H9 (cell line): ENCODE measurements at regions not wholly inside any gene's neighbourhood (a gene's known extent, or its start where the extent isn't known, plus 50 kb on each side); places are given as distances from the start of the nearest gene placed in this dataset.

Experiments used
- DNase-seq: peaks from one replicate; pipeline ENCODE4 v3.0.0-alpha.2; 2017
- H2AFZ ChIP-seq: one replicate; pipeline ENCODE4 v1.6.1; 2013; ENCODE audit warnings: mild to moderate bottlenecking, low read length, control low read depth, moderate library complexity
- H2AK5ac ChIP-seq: 2 replicates; pipeline ENCODE4 v1.6.1; 2013; ENCODE audit warnings: low read length, control low read depth, mixed read lengths; ENCODE audit not compliant: insufficient read length
- H2BK120ac ChIP-seq: one replicate; pipeline ENCODE4 v1.6.1; 2013; ENCODE audit warnings: low read depth, mild to moderate bottlenecking, low read length, control low read depth, inconsistent platforms; ENCODE audit not compliant: poor library complexity, severe bottlenecking
- H2BK12ac ChIP-seq: 2 replicates; pipeline ENCODE4 v1.6.1; 2013; ENCODE audit warnings: low read length, control low read depth, mixed read lengths, low read depth; ENCODE audit not compliant: insufficient read length
- H2BK15ac ChIP-seq: 2 replicates; pipeline ENCODE4 v1.6.1; 2013; ENCODE audit warnings: low read depth, low read length, control low read depth
- H2BK20ac ChIP-seq: one replicate; pipeline ENCODE4 v1.6.1; 2013; ENCODE audit warnings: low read depth, mild to moderate bottlenecking, low read length, control low read depth, inconsistent platforms; ENCODE audit not compliant: poor library complexity, severe bottlenecking
- H2BK5ac ChIP-seq: 2 replicates; pipeline ENCODE4 v1.6.1; 2013; ENCODE audit warnings: low read length, control low read depth, mixed read lengths; ENCODE audit not compliant: insufficient read length
- H3K14ac ChIP-seq: 2 replicates; pipeline ENCODE4 v1.6.1; 2013; ENCODE audit warnings: low read length, control low read depth; ENCODE audit not compliant: insufficient read depth
- H3K18ac ChIP-seq: 2 replicates; pipeline ENCODE4 v1.6.1; 2013; ENCODE audit warnings: low read depth, mild to moderate bottlenecking, mixed read lengths, low read length, control low read depth; ENCODE audit not compliant: insufficient read length
- H3K23ac ChIP-seq: 2 replicates; pipeline ENCODE4 v1.6.1; 2013; ENCODE audit warnings: low read length, control low read depth, mixed read lengths, low read depth; ENCODE audit not compliant: insufficient read length
- H3K23me2 ChIP-seq: 2 replicates; pipeline ENCODE4 v1.6.1; 2013; ENCODE audit warnings: low read depth, mild to moderate bottlenecking, mixed read lengths, low read length, control low read depth; ENCODE audit not compliant: insufficient read length, poor library complexity, severe bottlenecking
- H3K27ac ChIP-seq: 2 replicates; pipeline ENCODE4 v1.5.1; 2013; ENCODE audit warnings: low read length, control low read depth, mixed read lengths, low read depth; ENCODE audit not compliant: insufficient read length
- H3K27me3 ChIP-seq: 2 replicates; pipeline ENCODE4 v1.6.1; 2013; ENCODE audit warnings: low read length, control low read depth, inconsistent platforms; ENCODE audit not compliant: insufficient read depth
- H3K4ac ChIP-seq: 2 replicates; pipeline ENCODE4 v1.6.1; 2013; ENCODE audit warnings: low read depth, mild to moderate bottlenecking, control low read depth, inconsistent platforms, low read length, moderate library complexity
- H3K4me1 ChIP-seq: 2 replicates; pipeline ENCODE4 v1.6.1; 2013; ENCODE audit warnings: low read length, control low read depth, inconsistent platforms; ENCODE audit not compliant: insufficient read depth
- H3K4me2 ChIP-seq: 2 replicates; pipeline ENCODE4 v1.6.1; 2013; ENCODE audit warnings: low read length, control low read depth, mixed read lengths; ENCODE audit not compliant: insufficient read length, insufficient read depth
- H3K56ac ChIP-seq: 2 replicates; pipeline ENCODE4 v1.6.1; 2013; ENCODE audit warnings: low read depth, mild to moderate bottlenecking, mixed read lengths, low read length, control low read depth; ENCODE audit not compliant: insufficient read length
- H3K79me1 ChIP-seq: 2 replicates; pipeline ENCODE4 v1.6.1; 2013; ENCODE audit warnings: low read depth, mild to moderate bottlenecking, moderate library complexity, low read length, control low read depth, inconsistent platforms; ENCODE audit not compliant: insufficient read depth, poor library complexity, severe bottlenecking
- H3K79me2 ChIP-seq: 2 replicates; pipeline ENCODE4 v1.6.1; 2013; ENCODE audit warnings: low read length, control low read depth, inconsistent platforms; ENCODE audit not compliant: insufficient read depth
- H3K9ac ChIP-seq: 2 replicates; pipeline ENCODE4 v1.6.1; 2013; ENCODE audit warnings: low read length, control low read depth, mixed read lengths; ENCODE audit not compliant: insufficient read length; ENCODE audit errors: extremely low read depth
- H3K9me3 ChIP-seq: one replicate; pipeline ENCODE4 v1.6.1; 2013; ENCODE audit warnings: low read depth, low read length, inconsistent platforms; ENCODE audit not compliant: control insufficient read depth
- H3T11ph ChIP-seq: one replicate; pipeline ENCODE4 v1.6.1; 2013; ENCODE audit warnings: mild to moderate bottlenecking, low read length, control low read depth, inconsistent platforms
- H4K20me1 ChIP-seq: one replicate; pipeline ENCODE4 v1.6.1; 2013; ENCODE audit not compliant: control insufficient read depth, insufficient read length, insufficient read depth
- H4K5ac ChIP-seq: 2 replicates; pipeline ENCODE4 v1.6.1; 2013; ENCODE audit warnings: low read depth, mild to moderate bottlenecking, mixed read lengths, low read length, control low read depth; ENCODE audit not compliant: insufficient read length
- H4K8ac ChIP-seq: replicated peaks from 2 replicates; pipeline ENCODE4 v1.6.1; 2013; ENCODE audit warnings: low read length, control low read depth, mixed read lengths, low read depth; ENCODE audit not compliant: insufficient read length
- H4K91ac ChIP-seq: 2 replicates; pipeline ENCODE4 v1.6.1; 2013; ENCODE audit warnings: low read depth, mild to moderate bottlenecking, moderate library complexity, mixed read lengths, low read length, control low read depth; ENCODE audit not compliant: insufficient read length
- H3K27ac Mint-ChIP-seq, 3 experiments: 2 replicates in 2 of 3; 3 replicates in 1 of 3; pipeline ENCODE4 v1.8.0; 2020 to 2021; ENCODE audit warnings: mixed read lengths in 3 of 3, mild to moderate bottlenecking in 1 of 3, moderate library complexity in 1 of 3
- H3K27me3 Mint-ChIP-seq: 2 replicates; pipeline ENCODE4 v1.8.0; 2021; ENCODE audit warnings: low read depth, mild to moderate bottlenecking, moderate library complexity, mixed read lengths
- H3K36me3 Mint-ChIP-seq, 3 experiments: 2 replicates in 2 of 3; 3 replicates in 1 of 3; pipeline ENCODE4 v1.8.0; 2020 to 2021; ENCODE audit warnings: low read depth in 3 of 3, mixed read lengths in 3 of 3; ENCODE audit not compliant: insufficient read depth in 1 of 3
- H3K4me1 Mint-ChIP-seq, 2 experiments: 2 replicates each; pipeline ENCODE4 v1.8.0; 2020; ENCODE audit warnings: mixed read lengths in 2 of 2
- H3K4me3 Mint-ChIP-seq, 2 experiments: 2 replicates in 1 of 2; 3 replicates in 1 of 2; pipeline ENCODE4 v1.8.0; 2020 to 2021; ENCODE audit warnings: mild to moderate bottlenecking in 2 of 2, mixed read lengths in 2 of 2, moderate library complexity in 1 of 2
- H3K9me3 Mint-ChIP-seq, 2 experiments: 2 replicates in 1 of 2; 3 replicates in 1 of 2; pipeline ENCODE4 v1.8.0; 2020; ENCODE audit warnings: mild to moderate bottlenecking in 2 of 2, mixed read lengths in 2 of 2, moderate library complexity in 1 of 2
- CTCF ChIP-seq: fragments of 200-600 bp; sonication (generic); conservative IDR thresholded peaks from 3 replicates; pipeline ENCODE4 v1.8.0; 2021; ENCODE audit warnings: antibody characterized with exemption, mild to moderate bottlenecking
- WGBS: extraction: QIAGEN DNeasy Blood & Tissue Kit; methylation state at CpG from one replicate; pipeline ENCODE4 v1.1.7; 2013; ENCODE audit warnings: missing lambda C conversion rate, low lambda C conversion rate, mixed read lengths; ENCODE audit not compliant: insufficient read length; ENCODE audit errors: extremely low coverage; 5-methylcytosine and 5-hydroxymethylcytosine counted together

DNA sequence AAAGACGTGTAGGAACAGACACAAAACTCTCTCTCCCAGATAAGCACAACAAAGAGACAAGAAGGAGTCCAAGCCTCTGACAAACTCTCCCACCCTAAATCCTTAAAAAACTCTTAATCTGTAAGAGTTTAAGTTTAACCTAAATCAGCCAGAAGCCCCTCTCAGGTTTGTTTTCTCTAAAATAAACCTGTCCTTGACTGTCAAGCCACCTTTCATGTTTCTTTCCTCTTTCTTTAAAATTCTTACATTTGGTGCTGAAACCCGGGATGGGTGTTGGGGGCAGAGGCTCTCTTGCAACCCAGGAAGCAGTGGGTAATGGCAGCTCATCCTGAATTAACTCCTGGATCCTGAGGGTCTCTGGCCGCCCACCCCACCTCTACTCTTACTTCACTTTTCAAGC lies 107.8 kb upstream of the TENT5D start:
- Histone ChIP-seq H3K9me3 (peaks cover 30% of the 10 kb centered on the region), H3K56ac (no peak overlapping the region), H3K9ac (no peak overlapping the region), H2AK5ac (no peak overlapping the region), H3K79me2 (no peaks in the 10 kb centered on the region), H2BK120ac (no peak overlapping the region), H3K18ac (no peak overlapping the region), H3K27ac (no peak overlapping the region), H4K91ac (no peak overlapping the region), H2BK15ac (no peak overlapping the region), H3K14ac (no peak overlapping the region), H3K4ac (no peak overlapping the region), H2BK12ac (no peak overlapping the region), H3K4me2 (no peak overlapping the region), H3K4me1 (no peaks in the 10 kb centered on the region), H3K27me3 (no peaks in the 10 kb centered on the region), H2AFZ (no peak overlapping the region), H2BK5ac (no peak overlapping the region), H3K79me1 (no peaks in the 10 kb centered on the region), H4K8ac (no peak overlapping the region), H3T11ph (no peak overlapping the region), H2BK20ac (no peak overlapping the region), H4K20me1 (no peaks in the 10 kb centered on the region), H4K5ac (no peak overlapping the region), H3K23ac (no peak overlapping the region), H3K23me2 (no peaks in the 10 kb centered on the region)
- no peaks in the 10 kb centered on the region for H3K4me1 Mint-ChIP-seq
- no peaks in the 10 kb centered on the region for H3K27me3 Mint-ChIP-seq
- H3K36me3 Mint-ChIP-seq: peaks cover 7 to 22% (median 15%) of the 10 kb centered on the region in 3 experiments; a peak in 5 of 7 replicates
- WGBS: no CpG with 5 or more reads among the region's 3 CpGs
- no peak overlapping the region for H3K27ac Mint-ChIP-seq
- H3K9me3 Mint-ChIP-seq: peaks cover 54 to 67% of the 10 kb centered on the region in 2 experiments
- no peak for DNase-seq
- no peak overlapping the region for H3K4me3 Mint-ChIP-seq
- no peak for TF ChIP-seq CTCF
